IMR-90 (cell line): ENCODE measurements at regions not wholly inside any gene's neighbourhood (a gene's known extent, or its start where the extent isn't known, plus 50 kb on each side); places are given as distances from the start of the nearest gene placed in this dataset.
A peak's percentile ranks its signal among the peaks of the same experiment; 100 is the strongest.

ENCODE experiments used
- ATAC-seq: fragments of 200-7000 bp; cut with Tn5 transposase; 2 replicates; pipeline ENCODE4 v1.9.1; 2020; ENCODE audit warnings: low read depth, mild to moderate bottlenecking, moderate library complexity
- BruUV-seq: library from RNA; stranded (reverse); fragments of 400-500 nt; replicated peaks from 2 replicates; lab custom pipeline; 2021; lab: Mats Ljungman, UMichigan
- CTCF ChIA-PET: fragments of 300-600 bp; formaldehyde crosslinking; extraction: SDS; loops from one replicate; lab custom pipeline; 2021; ENCODE audit warnings: antibody characterized with exemption; lab: Yijun Ruan, JAX
- POLR2A ChIA-PET: fragments of 300-600 bp; sonication (Branson Sonifier 250); formaldehyde crosslinking; loops from one replicate; lab custom pipeline; 2022; ENCODE audit warnings: antibody characterized with exemption; ENCODE audit not compliant: unreplicated experiment; lab: Charles Lee
- DNase-seq: peaks from one replicate; pipeline ENCODE4 v3.0.0; 2013
- H2AFZ ChIP-seq: replicated peaks from 2 replicates; pipeline ENCODE3; 2013; ENCODE audit warnings: low read length, mild to moderate bottlenecking; ENCODE audit not compliant: poor library complexity
- H2AK5ac ChIP-seq: 2 replicates; pipeline ENCODE4 v1.6.1; 2013; ENCODE audit warnings: low read depth, low read length, inconsistent platforms
- H2AK9ac ChIP-seq: replicated peaks from 2 replicates; pipeline ENCODE3; 2013; ENCODE audit warnings: mild to moderate bottlenecking, low read depth, low read length, moderate library complexity; ENCODE audit not compliant: poor library complexity
- H2BK120ac ChIP-seq: 2 replicates; pipeline ENCODE4 v1.6.1; 2013; ENCODE audit warnings: low read depth, low read length, inconsistent platforms
- H2BK15ac ChIP-seq: 3 replicates; pipeline ENCODE4 v1.6.1; 2013; ENCODE audit warnings: low read depth, low read length, inconsistent platforms
- H2BK20ac ChIP-seq: 2 replicates; pipeline ENCODE4 v1.6.1; 2013; ENCODE audit warnings: low read depth, mild to moderate bottlenecking, inconsistent platforms, low read length, moderate library complexity
- H2BK5ac ChIP-seq: 2 replicates; pipeline ENCODE4 v1.6.1; 2013; ENCODE audit warnings: mild to moderate bottlenecking, low read depth, low read length, inconsistent platforms; ENCODE audit not compliant: poor library complexity, severe bottlenecking
- H3K14ac ChIP-seq: replicated peaks from 2 replicates; pipeline ENCODE4 v1.6.1; 2013; ENCODE audit warnings: low read depth, low read length, inconsistent platforms
- H3K18ac ChIP-seq: 2 replicates; pipeline ENCODE4 v1.6.1; 2013; ENCODE audit warnings: low read depth, low read length, control low read depth
- H3K23ac ChIP-seq: 2 replicates; pipeline ENCODE4 v1.6.1; 2013; ENCODE audit warnings: low read depth, low read length, inconsistent platforms
- H3K27ac ChIP-seq: 2 replicates; pipeline ENCODE4 v1.5.1; 2013; ENCODE audit warnings: mild to moderate bottlenecking, control low read depth, low read length; ENCODE audit not compliant: insufficient read depth
- H3K27me3 ChIP-seq: 2 replicates; pipeline ENCODE4 v1.6.1; 2013; ENCODE audit warnings: low read length; ENCODE audit not compliant: control insufficient read depth, insufficient read depth
- H3K36me3 ChIP-seq: 2 replicates; pipeline ENCODE4 v1.6.1; 2013; ENCODE audit warnings: low read length, mixed read lengths; ENCODE audit not compliant: control insufficient read depth, insufficient read depth
- H3K4ac ChIP-seq: 2 replicates; pipeline ENCODE4 v1.6.1; 2013; ENCODE audit warnings: low read depth, low read length, inconsistent platforms
- H3K4me1 ChIP-seq: 2 replicates; pipeline ENCODE4 v1.6.1; 2013; ENCODE audit warnings: low read length, mixed read lengths; ENCODE audit not compliant: control insufficient read depth, insufficient read depth
- H3K4me2 ChIP-seq: 2 replicates; pipeline ENCODE4 v1.6.1; 2013; ENCODE audit warnings: low read depth, mild to moderate bottlenecking, control low read depth, low read length, moderate library complexity
- H3K4me3 ChIP-seq: 2 replicates; pipeline ENCODE4 v1.5.1; 2013; ENCODE audit warnings: low read depth, mild to moderate bottlenecking, control low read depth, low read length, moderate library complexity; ENCODE audit not compliant: insufficient read depth
- H3K56ac ChIP-seq: 2 replicates; pipeline ENCODE4 v1.6.1; 2013; ENCODE audit warnings: low read length, inconsistent platforms; ENCODE audit not compliant: insufficient read depth; ENCODE audit errors: extremely low read depth
- H3K79me1 ChIP-seq, 2 experiments: 2 replicates each; pipeline ENCODE4 v1.6.1; 2013; ENCODE audit warnings: low read length in 2 of 2, inconsistent platforms in 1 of 2, low read depth in 1 of 2
- H3K9ac ChIP-seq: 2 replicates; pipeline ENCODE4 v1.6.1; 2013; ENCODE audit warnings: low read depth, low read length, control low read depth
- H3K9me1 ChIP-seq: 2 replicates; pipeline ENCODE4 v1.6.1; 2013; ENCODE audit warnings: low read length, inconsistent platforms; ENCODE audit not compliant: insufficient read depth
- H3K9me3 ChIP-seq: 2 replicates; pipeline ENCODE4 v1.6.1; 2013; ENCODE audit warnings: low read length; ENCODE audit not compliant: control insufficient read depth, insufficient read depth
- H4K20me1 ChIP-seq: 2 replicates; pipeline ENCODE4 v1.6.1; 2013; ENCODE audit warnings: low read length, inconsistent platforms; ENCODE audit not compliant: insufficient read depth
- H4K5ac ChIP-seq: 2 replicates; pipeline ENCODE4 v1.6.1; 2013; ENCODE audit warnings: mild to moderate bottlenecking, low read depth, low read length, control low read depth
- H4K8ac ChIP-seq, 2 experiments: 2 replicates each; pipeline ENCODE4 v1.6.1; 2013; ENCODE audit warnings: low read depth in 2 of 2, low read length in 2 of 2, control low read depth in 1 of 2, inconsistent platforms in 1 of 2
- H4K91ac ChIP-seq: 2 replicates; pipeline ENCODE4 v1.6.1; 2013; ENCODE audit warnings: low read depth, low read length, inconsistent platforms; ENCODE audit not compliant: insufficient read depth
- BHLHE40 ChIP-seq: fragments of 150-350 bp; IDR thresholded peaks from 2 replicates; pipeline ENCODE4 v1.6.1; 2016; ENCODE audit warnings: mild to moderate bottlenecking, low read depth, low read length
- CEBPB ChIP-seq: IDR thresholded peaks from 2 replicates; pipeline ENCODE4 v1.6.1; 2012; ENCODE audit warnings: low read depth, low read length, improper control_type of control experiment
- CHD1 ChIP-seq: IDR thresholded peaks from 2 replicates; pipeline ENCODE4 v1.6.1; 2012; ENCODE audit warnings: low read depth, low read length, improper control_type of control experiment
- CTCF ChIP-seq: conservative IDR thresholded peaks from 2 replicates; pipeline ENCODE4 v1.5.1; 2012; ENCODE audit warnings: mild to moderate bottlenecking, low read depth, low read length, improper control_type of control experiment
- FOS ChIP-seq: fragments of 150-350 bp; IDR thresholded peaks from 2 replicates; pipeline ENCODE4 v1.6.1; 2016; ENCODE audit warnings: low read depth, low read length
- MAFK ChIP-seq: IDR thresholded peaks from 2 replicates; pipeline ENCODE4 v1.6.1; 2012; ENCODE audit warnings: low read depth, low read length, improper control_type of control experiment
- MAZ ChIP-seq: IDR thresholded peaks from 2 replicates; pipeline ENCODE4 v1.6.1; 2012; ENCODE audit warnings: low read depth, mild to moderate bottlenecking, low read length, improper control_type of control experiment, moderate library complexity, borderline replicate concordance
- MXI1 ChIP-seq: IDR thresholded peaks from 2 replicates; pipeline ENCODE4 v1.6.1; 2012; ENCODE audit warnings: low read depth, mild to moderate bottlenecking, low read length, moderate library complexity, borderline replicate concordance
- NFE2L2 ChIP-seq: fragments of 150-350 bp; IDR thresholded peaks from 2 replicates; pipeline ENCODE4 v1.6.1; 2016; ENCODE audit warnings: low read depth, mild to moderate bottlenecking, low read length
- POLR2A ChIP-seq: IDR thresholded peaks from 2 replicates; pipeline ENCODE4 v1.6.1; 2012; ENCODE audit warnings: mild to moderate bottlenecking, low read depth, low read length
- RAD21 ChIP-seq: IDR thresholded peaks from 2 replicates; pipeline ENCODE4 v1.6.1; 2012; ENCODE audit warnings: low read length, improper control_type of control experiment
- RCOR1 ChIP-seq: IDR thresholded peaks from 2 replicates; pipeline ENCODE4 v1.6.1; 2012; ENCODE audit warnings: mild to moderate bottlenecking, low read length, improper control_type of control experiment; ENCODE audit not compliant: insufficient replicate concordance
- RFX5 ChIP-seq: IDR thresholded peaks from 2 replicates; pipeline ENCODE4 v1.8.0; 2012; ENCODE audit warnings: low read depth, mild to moderate bottlenecking, low read length, moderate library complexity
- SMC3 ChIP-seq: fragments of 150-350 bp; IDR thresholded peaks from 2 replicates; pipeline ENCODE4 v1.6.1; 2016; ENCODE audit warnings: low read depth, mild to moderate bottlenecking, antibody characterized with exemption, low read length, moderate library complexity
- WGBS, 2 experiments: methylation state at CpG; one replicate each; pipeline versions ENCODE4 v1.1.5 to v1.1.7; 2013; ENCODE audit warnings: missing lambda C conversion rate in 2 of 2; ENCODE audit not compliant: insufficient read length in 1 of 2; ENCODE audit errors: extremely low coverage in 2 of 2; 5-methylcytosine and 5-hydroxymethylcytosine counted together
- dilution Hi-C: fragments of 300-500 bp; cut with HindIII; formaldehyde crosslinking; loops from one replicate; pipeline ENCODE4 v1.14.3; 2018; ENCODE audit warnings: low sequenced_read_pairs; ENCODE audit not compliant: unreplicated experiment
- in situ Hi-C: fragments of 300-500 bp; cut with MboI; formaldehyde crosslinking; loops from 3 replicates; pipeline ENCODE4 v1.14.3; 2019; ENCODE audit warnings: low sequenced_read_pairs, inconsistent platforms, mixed read lengths
- intact Hi-C: fragments of 100-400 bp; cut with micrococcal nuclease; formaldehyde crosslinking; loops from 2 replicates; pipeline ENCODE4 v1.10.0; 2022
- TF ChIP-seq, protein P1 (sequence below): fragments of 150-350 bp; IDR thresholded peaks from 2 replicates; pipeline ENCODE4 v1.6.1; 2016; ENCODE audit warnings: low read depth, mild to moderate bottlenecking, low read length, moderate library complexity, borderline replicate concordance

- no peak overlapping the region for H3K4me2 ChIP-seq
- H3K23ac ChIP-seq, result no peak overlapping the region
- H4K8ac ChIP-seq, result no peak overlapping the region
- no peak; the same call in 1 of the 2 replicates for ATAC-seq
- dilution Hi-C loops (no loop called here), in situ Hi-C loops (no loop called here), intact Hi-C loops (no loop called here)
- H3K27me3 ChIP-seq, result no peaks in the 10 kb centered on the region
- no peaks in the 10 kb centered on the region for H3K4me1 ChIP-seq
- H3K18ac ChIP-seq, result no peak overlapping the region
- WGBS, 2 experiments, result no CpG with 5 or more reads among the region's 4 CpGs
- TF ChIP-seq, protein P1, sequence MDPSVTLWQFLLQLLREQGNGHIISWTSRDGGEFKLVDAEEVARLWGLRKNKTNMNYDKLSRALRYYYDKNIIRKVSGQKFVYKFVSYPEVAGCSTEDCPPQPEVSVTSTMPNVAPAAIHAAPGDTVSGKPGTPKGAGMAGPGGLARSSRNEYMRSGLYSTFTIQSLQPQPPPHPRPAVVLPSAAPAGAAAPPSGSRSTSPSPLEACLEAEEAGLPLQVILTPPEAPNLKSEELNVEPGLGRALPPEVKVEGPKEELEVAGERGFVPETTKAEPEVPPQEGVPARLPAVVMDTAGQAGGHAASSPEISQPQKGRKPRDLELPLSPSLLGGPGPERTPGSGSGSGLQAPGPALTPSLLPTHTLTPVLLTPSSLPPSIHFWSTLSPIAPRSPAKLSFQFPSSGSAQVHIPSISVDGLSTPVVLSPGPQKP, result no peak
- no peak for TF ChIP-seq RFX5
- no peak for TF ChIP-seq SMC3
- TF ChIP-seq BHLHE40, result no peak
- TF ChIP-seq RAD21, result no peak
- TF ChIP-seq CEBPB, result no peak
- TF ChIP-seq MXI1, result no peak
- TF ChIP-seq CHD1, result no peak
- TF ChIP-seq POLR2A, result no peak
- no peak for TF ChIP-seq MAZ
- TF ChIP-seq CTCF, result no peak
- TF ChIP-seq FOS, result no peak
- no peak for TF ChIP-seq MAFK
- TF ChIP-seq NFE2L2, result no peak
- TF ChIP-seq RCOR1, result no peak
- no peak overlapping the region for H2BK5ac ChIP-seq
- no peak overlapping the region for H2BK120ac ChIP-seq
- no peak overlapping the region for H2AK9ac ChIP-seq
- ChIA-PET CTCF (no interaction called here), POLR2A (interaction anchor here (0.6 kb wide), 1 partner anchor 1578 kb away, joined by 5 read pairs; no protein-coding TSS in a partner anchor)
- no peaks in the 10 kb centered on the region for H3K9me3 ChIP-seq
- H3K9me1 ChIP-seq, result no peaks in the 10 kb centered on the region
- H3K27ac ChIP-seq, result no peak overlapping the region
- no peaks in the 10 kb centered on the region for H3K36me3 ChIP-seq
- no peaks in the 10 kb centered on the region for H4K20me1 ChIP-seq
- H3K79me1 ChIP-seq, result no peaks in the 10 kb centered on the region
- H4K5ac ChIP-seq, result no peak overlapping the region
- no peak overlapping the region for H3K56ac ChIP-seq
- peak; percentile 20 for DNase-seq
- H3K14ac ChIP-seq, result no peak overlapping the region
- no peak overlapping the region for H2BK20ac ChIP-seq
- H2AFZ ChIP-seq, result no peak overlapping the region
- BruUV-seq, result no TSS peak
- H4K91ac ChIP-seq, result no peak overlapping the region
- no peak overlapping the region for H2BK15ac ChIP-seq
- no peak overlapping the region for H3K4ac ChIP-seq
- no peak overlapping the region for H3K9ac ChIP-seq
- H2AK5ac ChIP-seq, result no peak overlapping the region
- H3K4me3 ChIP-seq, result no peak overlapping the region
Measured at GRCh38 chr13:86601351-86601750, 802.1 kb upstream of the SLITRK6 start.
